NCI-H1417 treated with DMSO at 0.1 percent for 48 hours (cell line): ENCODE measurements at regions not wholly inside any gene's neighbourhood (a gene's known extent, or its start where the extent isn't known, plus 50 kb on each side); places are given as distances from the start of the nearest gene placed in this dataset.

Experiments
- DNase-seq: peaks from one replicate; lab custom pipeline; 2025; lab: John Stamatoyannopoulos, UW

GRCh38 chr18:55651236-55651635 is 63.2 kb upstream of the TCF4 start:
- no peak for DNase-seq

GRCh38 chr18:55650363-55650870 is 62.4 kb upstream of the TCF4 start:
- no peak for DNase-seq

- DNase-seq: no peak
These were observed 59.3 kb upstream of the TCF4 start for GRCh38 chr18:55647331-55647730.

- no peak for DNase-seq
These were observed 54.2 kb upstream of the TCF4 start for GRCh38 chr18:55642191-55642590.

GRCh38 chr18:55641486-55641885 is 53.5 kb upstream of the TCF4 start:
- no peak for DNase-seq
